ENCODE measurements at regions not wholly inside any gene's neighbourhood (a gene's known extent, or its start where the extent isn't known, plus 50 kb on each side); places are given as distances from the start of the nearest gene placed in this dataset.
"Not testable (repeated sequence)": the region's sequence is repeated elsewhere in the genome, so short reads cannot be mapped to it uniquely, and the experiment has no call there.

- DNase-seq, result no peak
Observed at GRCh38 chr7:10507032-10507431, 466.6 kb upstream of the PHF14 start.

GRCh38 chr7:10521306-10521705 lies 452.4 kb upstream of the PHF14 start:
- no peak for DNase-seq

DNA sequence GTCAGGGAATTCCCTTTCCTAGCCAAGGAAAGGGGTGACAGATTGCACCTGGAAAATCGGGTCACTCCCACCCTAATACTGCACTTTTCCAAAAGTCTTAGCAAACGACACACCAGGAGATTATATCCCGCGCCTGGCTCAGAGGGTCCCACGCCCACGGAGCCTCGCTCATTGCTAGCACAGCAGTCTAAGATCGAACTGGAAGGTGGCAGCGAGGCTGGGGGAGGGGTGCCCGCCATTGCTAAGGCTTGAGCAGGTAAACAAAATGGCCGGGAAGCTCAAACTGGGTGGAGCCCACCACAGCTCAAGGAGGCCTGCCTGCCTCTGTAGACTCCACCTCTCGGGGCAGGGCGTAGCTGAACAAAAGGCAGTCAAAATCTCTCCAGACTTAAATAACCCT lies 440.2 kb upstream of the PHF14 start:
- DNase-seq, result not testable (repeated sequence)

- no peak for DNase-seq
Observed at GRCh38 chr7:10536561-10536960, 437.1 kb upstream of the PHF14 start.

DNA sequence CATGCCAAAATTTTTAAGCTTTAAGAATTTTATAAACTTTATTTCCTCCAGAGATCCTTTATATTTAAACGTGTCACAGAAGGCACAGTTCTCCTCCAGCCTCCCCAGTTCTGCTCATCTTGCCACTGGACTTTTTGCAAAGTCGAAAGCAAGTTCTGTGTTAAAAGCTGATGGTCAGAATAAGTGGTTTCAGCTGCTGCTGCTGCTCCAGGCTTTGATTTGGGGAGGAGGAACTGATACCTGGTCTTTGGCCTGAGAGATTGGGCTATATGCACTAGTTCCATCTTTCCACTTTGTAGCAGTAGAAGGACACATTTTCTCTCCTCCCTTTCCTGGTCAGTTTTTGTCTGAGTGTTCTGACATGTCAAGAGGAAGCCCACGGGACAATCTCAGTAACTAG lies 435.9 kb upstream of the PHF14 start:
- no peak for DNase-seq

DNA sequence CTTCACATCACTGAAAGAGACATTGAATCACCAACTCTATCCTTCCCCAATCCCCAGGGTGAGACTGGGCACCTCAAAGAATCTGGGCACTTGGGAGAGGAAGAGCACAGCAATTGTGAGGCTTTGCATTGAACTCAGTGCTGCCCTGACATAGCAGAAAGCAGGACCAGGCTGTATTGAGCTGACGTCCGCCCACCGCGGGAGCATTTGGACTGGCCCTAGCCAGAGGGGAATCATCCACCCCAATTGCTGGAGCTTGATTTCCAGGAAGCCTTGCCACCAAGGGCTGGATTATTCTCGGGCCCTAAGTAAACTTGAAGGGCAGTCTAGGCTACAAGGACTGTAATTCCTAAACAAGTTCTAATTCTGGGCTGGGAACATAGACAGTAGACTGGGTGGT lies 416.3 kb upstream of the PHF14 start:
- DNase-seq, result no peak

- no peak for DNase-seq
Observed at GRCh38 chr7:10560497-10560896, 413.2 kb upstream of the PHF14 start.

GRCh38 chr7:10568891-10569290 lies 404.8 kb upstream of the PHF14 start:
- DNase-seq, result no peak

DNA sequence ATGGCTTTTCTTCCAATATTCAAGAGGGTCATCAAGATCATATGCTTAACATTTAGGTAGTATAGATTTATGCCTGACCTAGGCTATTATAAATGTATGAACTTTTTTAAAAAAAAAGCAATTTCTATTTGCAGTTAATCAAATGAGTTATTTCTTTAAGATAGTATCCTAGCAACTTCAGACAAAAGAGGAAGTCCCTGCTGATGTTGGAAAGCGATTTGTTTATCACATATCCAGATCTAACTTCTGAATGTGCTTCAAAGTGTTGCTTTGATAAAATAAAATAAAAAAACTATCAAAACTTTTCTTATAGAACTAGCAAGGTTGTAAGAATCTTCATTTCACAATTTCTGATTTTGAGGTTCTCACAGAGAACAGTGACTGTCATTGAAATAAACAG lies 401.9 kb upstream of the PHF14 start:
- no peak for DNase-seq

GRCh38 chr7:10577866-10578374 lies 395.8 kb upstream of the PHF14 start:
- DNase-seq, result no peak

GRCh38 chr7:10579561-10579960 lies 394.1 kb upstream of the PHF14 start:
- no peak for DNase-seq

- no peak for DNase-seq
Observed at GRCh38 chr7:10584886-10585285, 388.8 kb upstream of the PHF14 start.

DNA sequence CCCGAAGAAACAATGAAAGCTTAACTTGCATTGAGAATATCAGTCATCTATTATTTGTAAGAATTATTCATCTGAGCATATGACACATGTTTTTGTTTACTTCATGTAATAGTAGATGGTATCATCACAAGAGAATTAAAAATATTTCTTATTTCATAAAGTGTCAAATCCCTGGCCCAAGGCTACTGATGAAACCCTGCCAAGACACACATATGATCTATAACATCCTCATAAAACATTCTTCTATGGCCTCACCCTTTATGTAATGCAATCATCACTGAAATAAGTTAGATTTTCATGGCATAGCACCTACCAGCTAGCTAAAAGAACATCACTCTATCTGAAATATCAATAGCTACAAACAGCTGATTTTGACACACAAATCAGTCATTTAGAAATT lies 385.6 kb upstream of the PHF14 start:
- no peak for DNase-seq

DNA sequence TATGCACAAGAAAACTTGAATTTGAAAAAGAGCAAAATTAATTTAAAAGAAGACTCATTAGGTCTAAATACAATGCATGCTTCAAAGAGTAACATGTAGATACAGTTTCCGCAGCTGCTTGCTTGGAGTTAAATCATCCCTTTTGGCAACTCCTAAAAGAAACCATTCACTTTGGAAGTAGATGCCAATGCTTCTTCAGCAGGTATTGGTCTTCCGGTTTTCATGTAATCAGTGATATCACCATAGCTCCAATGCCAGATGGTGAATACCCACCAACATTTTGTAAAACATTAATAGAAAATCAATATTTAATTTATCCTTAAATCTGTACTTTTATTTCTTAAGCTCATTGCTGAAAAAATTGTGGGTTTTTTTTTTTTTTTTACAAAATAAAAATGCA lies 381.1 kb upstream of the PHF14 start:
- no peak for DNase-seq

GRCh38 chr7:10593080-10593479 lies 380.6 kb upstream of the PHF14 start:
- DNase-seq, result no peak

DNA sequence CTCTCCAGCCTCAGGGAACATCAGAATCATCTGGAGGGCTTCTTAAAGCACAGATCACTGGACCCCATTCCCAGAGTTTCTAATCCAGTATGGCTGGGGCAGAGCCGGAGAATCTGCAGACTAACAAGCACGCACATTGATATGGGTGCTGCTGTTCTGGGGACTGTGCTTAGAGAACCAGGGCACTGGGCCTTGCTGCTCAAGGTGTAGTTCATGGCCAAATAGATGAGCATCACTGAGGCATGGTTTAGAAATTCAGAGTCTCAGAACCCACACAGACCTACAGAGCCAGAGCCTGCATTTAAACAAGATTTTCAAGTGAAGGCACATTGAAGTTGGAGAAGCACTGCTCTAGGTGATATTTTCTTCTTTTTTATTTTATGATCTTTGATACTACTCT lies 376.8 kb upstream of the PHF14 start:
- no peak for DNase-seq

DNA sequence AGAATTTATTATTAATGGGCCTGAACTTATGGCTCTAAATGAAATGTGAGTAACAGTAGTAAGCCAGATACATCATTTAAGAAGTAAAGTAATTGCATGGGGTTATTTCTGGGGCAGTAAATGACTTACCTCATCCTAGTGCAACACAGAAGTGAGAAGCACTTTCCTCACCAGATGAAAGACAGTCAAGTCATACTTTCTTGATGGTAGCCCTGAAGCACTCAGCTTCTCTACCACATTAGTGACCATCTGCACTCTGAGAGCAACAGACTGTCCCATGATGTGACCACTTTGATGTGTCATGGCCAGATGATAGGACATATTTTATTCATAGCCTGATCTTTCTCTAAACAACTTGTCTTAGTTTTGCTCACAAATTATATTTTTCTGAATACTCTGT lies 369.5 kb upstream of the PHF14 start:
- no peak for DNase-seq

DNA sequence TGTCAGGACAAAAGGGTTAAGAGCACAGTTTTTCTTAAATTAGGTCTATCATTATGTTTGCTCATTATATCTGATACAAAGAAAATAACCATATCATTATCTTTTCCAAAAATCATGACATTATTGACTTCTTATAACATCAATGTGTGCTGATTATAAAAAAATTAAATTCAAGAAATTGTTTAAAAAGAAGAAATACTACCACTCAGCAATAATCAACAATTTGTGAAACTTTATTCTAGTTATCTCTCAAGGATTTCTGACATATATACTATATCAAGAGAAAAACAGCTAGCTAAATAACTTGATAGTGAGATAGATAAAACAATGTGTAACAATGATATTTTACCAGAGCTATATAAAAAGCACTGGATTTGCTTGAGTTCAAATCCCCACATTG lies 360.7 kb upstream of the PHF14 start:
- DNase-seq, result no peak

GRCh38 chr7:10618953-10619352 lies 354.7 kb upstream of the PHF14 start:
- no peak for DNase-seq

GRCh38 chr7:10632712-10633111 lies 341.0 kb upstream of the PHF14 start:
- DNase-seq, result no peak

GRCh38 chr7:10634239-10634638 lies 339.4 kb upstream of the PHF14 start:
- DNase-seq, result no peak

DNA sequence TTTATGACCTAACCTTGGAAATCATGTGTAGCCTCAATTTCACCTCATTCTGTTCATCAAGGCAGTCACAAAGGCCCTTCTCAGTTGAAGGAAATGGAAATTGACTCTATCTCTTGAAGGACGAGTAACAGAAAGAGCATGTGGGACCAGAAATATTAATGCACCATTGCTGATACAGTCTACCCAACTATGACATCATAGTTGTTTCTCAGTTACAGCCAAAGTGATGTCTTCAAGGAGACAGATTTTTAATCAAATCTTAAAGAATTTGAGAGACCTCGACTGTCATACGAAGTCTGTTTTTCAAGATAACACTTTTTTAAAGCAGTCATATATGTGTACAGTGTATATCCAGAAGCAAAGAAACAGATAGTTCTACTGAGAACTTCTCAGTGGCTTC lies 335.7 kb upstream of the PHF14 start:
- no peak for DNase-seq

GRCh38 chr7:10643545-10643944 lies 330.1 kb upstream of the PHF14 start:
- DNase-seq, result no peak

DNA sequence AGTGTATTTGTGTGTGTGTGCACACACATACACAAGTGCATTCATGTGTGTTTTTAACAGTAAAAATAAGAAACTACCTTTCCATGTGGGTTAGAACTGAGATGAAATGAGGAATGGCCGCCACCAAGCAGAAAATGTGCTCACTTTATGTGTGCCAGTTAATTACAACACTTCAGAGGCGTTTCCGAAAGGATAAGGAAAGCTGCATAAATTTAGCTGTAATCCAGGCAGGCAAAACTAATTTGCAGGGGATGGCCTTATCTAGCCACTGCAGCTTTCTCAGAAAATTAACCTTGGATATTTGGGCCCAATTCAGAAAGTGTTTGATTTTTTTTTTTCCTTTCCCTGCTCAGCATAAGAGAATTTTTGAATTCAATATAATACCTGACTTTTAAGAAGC lies 328.8 kb upstream of the PHF14 start:
- no peak for DNase-seq

DNA sequence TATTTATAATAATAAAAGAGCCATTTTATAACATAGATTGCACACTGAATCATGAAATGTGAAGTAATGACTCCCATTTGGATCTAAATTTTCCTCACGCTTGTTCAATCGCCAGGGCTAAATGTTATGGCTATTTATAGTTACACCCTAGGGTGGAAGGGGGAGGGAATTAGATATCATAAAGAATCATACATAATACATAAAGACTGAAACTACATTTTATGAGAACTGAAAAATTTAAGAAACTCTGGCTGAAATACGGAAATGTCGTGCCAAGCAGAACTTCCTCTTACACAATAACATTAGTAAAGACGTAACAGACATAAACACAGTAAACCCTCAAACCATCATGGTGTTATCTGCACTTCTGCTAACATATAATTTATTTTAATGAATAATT lies 327.5 kb upstream of the PHF14 start:
- no peak for DNase-seq

GRCh38 chr7:10648289-10648688 lies 325.4 kb upstream of the PHF14 start:
- DNase-seq, result no peak
